Ecto neural progenitor cell (in vitro differentiated cells): ENCODE measurements at regions not wholly inside any gene's neighbourhood (a gene's known extent, or its start where the extent isn't known, plus 50 kb on each side); places are given as distances from the start of the nearest gene placed in this dataset.
"Not testable (repeated sequence)": the region's sequence is repeated elsewhere in the genome, so short reads cannot be mapped to it uniquely, and the experiment has no call there.

Experiments
- DNase-seq: peaks from one replicate; pipeline ENCODE4 v3.0.0-alpha.2; 2018; ENCODE audit warnings: low spot score

GRCh38 chr11:128156486-128156885 is 430.9 kb downstream of the ETS1 start:
- no peak for DNase-seq

- DNase-seq: no peak
These were observed 431.8 kb downstream of the ETS1 start for GRCh38 chr11:128155590-128155989.

- no peak for DNase-seq
These were observed 433.7 kb downstream of the ETS1 start for GRCh38 chr11:128153697-128154048.

- no peak for DNase-seq
These were observed 434.3 kb downstream of the ETS1 start for GRCh38 chr11:128152796-128153696.

GRCh38 chr11:128151780-128152179 is 435.6 kb downstream of the ETS1 start:
- DNase-seq: no peak

- DNase-seq: no peak
These were observed 436.0 kb downstream of the ETS1 start for GRCh38 chr11:128151338-128151737.

GRCh38 chr11:128148208-128148607 is 439.1 kb downstream of the ETS1 start:
- no peak for DNase-seq

- DNase-seq: no peak
These were observed 440.3 kb downstream of the ETS1 start for GRCh38 chr11:128146926-128147605.

- not testable (repeated sequence) for DNase-seq
These were observed 447.1 kb downstream of the ETS1 start for GRCh38 chr11:128140293-128140692.

- DNase-seq: no peak
These were observed 451.9 kb downstream of the ETS1 start for GRCh38 chr11:128135451-128135850.

- no peak for DNase-seq
These were observed 453.9 kb downstream of the ETS1 start for GRCh38 chr11:128133501-128133900.

- DNase-seq: no peak
These were observed 457.3 kb downstream of the ETS1 start for GRCh38 chr11:128130052-128130451.

GRCh38 chr11:128125723-128126122 is 461.6 kb downstream of the ETS1 start:
- no peak for DNase-seq

GRCh38 chr11:128116885-128117284 is 470.5 kb downstream of the ETS1 start:
- DNase-seq: no peak

- no peak for DNase-seq
These were observed 470.9 kb downstream of the ETS1 start for GRCh38 chr11:128116447-128116846.

GRCh38 chr11:128105950-128106349 is 481.4 kb downstream of the ETS1 start:
- DNase-seq: no peak

- DNase-seq: no peak
These were observed 481.8 kb downstream of the ETS1 start for GRCh38 chr11:128105511-128105910.

GRCh38 chr11:128103278-128103873 is 484.0 kb downstream of the ETS1 start:
- no peak for DNase-seq

GRCh38 chr11:128098781-128099180 is 488.6 kb downstream of the ETS1 start:
- DNase-seq: no peak

- no peak for DNase-seq
These were observed 491.8 kb downstream of the ETS1 start for GRCh38 chr11:128095466-128095981.

GRCh38 chr11:128093689-128094088 is 493.7 kb downstream of the ETS1 start:
- no peak for DNase-seq

- no peak for DNase-seq
These were observed 497.4 kb downstream of the ETS1 start for GRCh38 chr11:128089962-128090361.

- DNase-seq: no peak
These were observed 500.6 kb downstream of the ETS1 start for GRCh38 chr11:128086794-128087193.
